GM23338 (cell line): ENCODE measurements at regions not wholly inside any gene's neighbourhood (a gene's known extent, or its start where the extent isn't known, plus 50 kb on each side); places are given as distances from the start of the nearest gene placed in this dataset.

Experiments
- ATAC-seq: fragments of 200-7000 bp; cut with Tn5 transposase; 3 replicates; pipeline ENCODE4 v1.9.1; 2020
- DNase-seq: peaks from one replicate; pipeline ENCODE4 v3.0.0-alpha.2; 2015; ENCODE audit warnings: low spot score
- H2AFZ ChIP-seq: fragments of 200-600 bp; sonication (generic); 2 replicates; pipeline ENCODE4 v1.8.0; 2016; ENCODE audit warnings: antibody characterized with exemption, mild to moderate bottlenecking, moderate library complexity
- H3F3A ChIP-seq: fragments of 200-600 bp; sonication (generic); replicated peaks from 2 replicates; pipeline ENCODE4 v1.8.0; 2017; ENCODE audit warnings: antibody characterized with exemption, mixed run types, low read depth
- H3K27ac ChIP-seq: fragments of 200-600 bp; sonication (generic); 2 replicates; pipeline ENCODE4 v1.6.1; 2016; ENCODE audit warnings: low read depth
- H3K27me3 ChIP-seq: fragments of 200-600 bp; sonication (generic); 2 replicates; pipeline ENCODE4 v1.8.0; 2016; ENCODE audit warnings: mild to moderate bottlenecking, mixed run types, moderate library complexity; ENCODE audit not compliant: insufficient read depth
- H3K36me3 ChIP-seq: fragments of 200-600 bp; sonication (generic); 2 replicates; pipeline ENCODE4 v1.8.0; 2016; ENCODE audit warnings: mild to moderate bottlenecking; ENCODE audit not compliant: insufficient read depth
- H3K4me1 ChIP-seq: fragments of 200-600 bp; sonication (generic); 2 replicates; pipeline ENCODE4 v1.8.0; 2016; ENCODE audit warnings: mild to moderate bottlenecking, moderate library complexity; ENCODE audit not compliant: insufficient read depth
- H3K4me2 ChIP-seq: fragments of 200-600 bp; sonication (generic); 2 replicates; pipeline ENCODE4 v1.7.1; 2017; ENCODE audit warnings: mixed run types
- H3K4me3 ChIP-seq: fragments of 200-600 bp; sonication (generic); 2 replicates; pipeline ENCODE4 v1.6.1; 2016; ENCODE audit warnings: mixed run types
- H3K79me2 ChIP-seq: fragments of 200-600 bp; sonication (generic); replicated peaks from 2 replicates; pipeline ENCODE4 v1.8.0; 2017; ENCODE audit warnings: mild to moderate bottlenecking; ENCODE audit not compliant: insufficient read depth
- H3K9me2 ChIP-seq: fragments of 200-600 bp; sonication (generic); 2 replicates; pipeline ENCODE4 v1.8.0; 2017; ENCODE audit not compliant: insufficient read depth
- H4K20me1 ChIP-seq: fragments of 200-600 bp; sonication (generic); replicated peaks from 2 replicates; pipeline ENCODE4 v1.8.0; 2017; ENCODE audit warnings: mild to moderate bottlenecking; ENCODE audit not compliant: insufficient read depth
- H3K27ac Mint-ChIP-seq: 2 replicates; pipeline ENCODE4 v1.8.0; 2020; ENCODE audit warnings: inconsistent platforms, mild to moderate bottlenecking, moderate library complexity, mixed read lengths
- H3K27me3 Mint-ChIP-seq: 3 replicates; pipeline ENCODE4 v1.8.0; 2022; ENCODE audit warnings: low read depth, mild to moderate bottlenecking, moderate library complexity, mixed read lengths, inconsistent platforms; ENCODE audit not compliant: insufficient read depth, poor library complexity
- H3K36me3 Mint-ChIP-seq: 3 replicates; pipeline ENCODE4 v1.8.0; 2021; ENCODE audit warnings: low read depth, mild to moderate bottlenecking, inconsistent platforms, moderate library complexity, mixed read lengths
- H3K4me1 Mint-ChIP-seq: 3 replicates; pipeline ENCODE4 v1.8.0; 2020; ENCODE audit warnings: mild to moderate bottlenecking, inconsistent platforms, mixed read lengths
- H3K4me3 Mint-ChIP-seq: 3 replicates; pipeline ENCODE4 v1.8.0; 2021; ENCODE audit warnings: moderate library complexity, mild to moderate bottlenecking, inconsistent platforms, mixed read lengths
- H3K9me3 Mint-ChIP-seq: 3 replicates; pipeline ENCODE4 v1.8.0; 2020; ENCODE audit warnings: moderate library complexity, mild to moderate bottlenecking, inconsistent platforms, mixed read lengths
- CREB1 ChIP-seq: fragments of 250-450 bp; sonication (Bioruptor Pico); IDR thresholded peaks from 2 replicates; pipeline ENCODE4 v1.5.0; 2020; ENCODE audit warnings: low read depth, mild to moderate bottlenecking, moderate library complexity
- CTCF ChIP-seq, 2 experiments: fragments of 200-600 bp in 1 of 2; sonication (generic) in 1 of 2; conservative IDR thresholded peaks; 2 replicates each; pipeline versions ENCODE4 v1.5.1 to v1.6.1; 2016 to 2017; ENCODE audit warnings: antibody characterized with exemption in 2 of 2, low read depth in 2 of 2, mild to moderate bottlenecking in 2 of 2, moderate library complexity in 1 of 2
- ETS1 ChIP-seq: IDR thresholded peaks from 2 replicates; pipeline ENCODE4 v1.6.1; 2016; ENCODE audit warnings: antibody characterized with exemption
- EZH2 ChIP-seq: fragments of 200-600 bp; sonication (generic); IDR thresholded peaks from one replicate; pipeline ENCODE4 v1.8.0; 2017; ENCODE audit warnings: antibody characterized with exemption, mild to moderate bottlenecking, low read depth; ENCODE audit not compliant: unreplicated experiment
- EZH2phosphoT487 ChIP-seq: fragments of 200-600 bp; sonication (generic); IDR thresholded peaks from one replicate; pipeline ENCODE4 v1.8.1; 2018; ENCODE audit warnings: antibody characterized with exemption; ENCODE audit not compliant: unreplicated experiment
- JUNB ChIP-seq: IDR thresholded peaks from one replicate; pipeline ENCODE4 v1.6.1; 2016; ENCODE audit warnings: antibody characterized with exemption; ENCODE audit not compliant: unreplicated experiment
- NANOG ChIP-seq: IDR thresholded peaks from 2 replicates; pipeline ENCODE4 v1.6.1; 2016; ENCODE audit warnings: antibody characterized with exemption, borderline replicate concordance
- POLR2AphosphoS5 ChIP-seq: IDR thresholded peaks from 2 replicates; pipeline ENCODE4 v1.6.1; 2016; ENCODE audit warnings: antibody characterized with exemption, low read depth
- STAT1 ChIP-seq: IDR thresholded peaks from one replicate; pipeline ENCODE4 v1.6.1; 2016; ENCODE audit warnings: antibody characterized with exemption; ENCODE audit not compliant: unreplicated experiment
- ZNF462 ChIP-seq: fragments of 250-450 bp; sonication (Bioruptor Pico); IDR thresholded peaks from 2 replicates; pipeline ENCODE4 v1.5.0; 2020; ENCODE audit warnings: mild to moderate bottlenecking, moderate library complexity

GRCh38 chr19:31591258-31591657 lies 242.0 kb upstream of the TSHZ3 start:
- TF ChIP-seq CTCF (conservative IDR thresholded peaks at IDR 0.05; ENCODE audit: low read depth in 2 of 2) (peak in 1 of 2 experiments; percentile 23; a peak in 2 of 4 replicates), ZNF462 (CRISPR knock-in tag) (no peak)
- Histone ChIP-seq H3K9me2 (peaks cover 22% of the 10 kb centered on the region), H2AFZ (no peak overlapping the region), H3F3A (no peaks in the 10 kb centered on the region), H3K4me1 (peaks cover 11% of the 10 kb centered on the region), H3K4me3 (no peak overlapping the region), H3K4me2 (no peak overlapping the region), H4K20me1 (no peaks in the 10 kb centered on the region), H3K36me3 (no peaks in the 10 kb centered on the region), H3K79me2 (no peaks in the 10 kb centered on the region), H3K27me3 (no peaks in the 10 kb centered on the region), H3K27ac (no peak overlapping the region)
- no peak for ATAC-seq
- H3K36me3 Mint-ChIP-seq = peaks cover 14% of the 10 kb centered on the region
- no peak for DNase-seq
- H3K4me1 Mint-ChIP-seq = peaks cover 26% of the 10 kb centered on the region
- no peak overlapping the region for H3K4me3 Mint-ChIP-seq
- no peak overlapping the region for H3K27ac Mint-ChIP-seq
- peaks cover 8% of the 10 kb centered on the region for H3K27me3 Mint-ChIP-seq
- H3K9me3 Mint-ChIP-seq = peaks cover 20% of the 10 kb centered on the region

GRCh38 chr19:31592456-31592855 lies 243.2 kb upstream of the TSHZ3 start:
- Histone ChIP-seq H3K4me1 (peaks cover 11% of the 10 kb centered on the region), H3K36me3 (no peaks in the 10 kb centered on the region), H3K9me2 (peaks cover 22% of the 10 kb centered on the region), H3K4me2 (no peak overlapping the region), H3K27ac (no peak overlapping the region), H3K27me3 (no peaks in the 10 kb centered on the region), H2AFZ (no peak overlapping the region), H3F3A (no peaks in the 10 kb centered on the region), H3K79me2 (no peaks in the 10 kb centered on the region), H3K4me3 (no peak overlapping the region), H4K20me1 (no peaks in the 10 kb centered on the region)
- peaks cover 26% of the 10 kb centered on the region for H3K4me1 Mint-ChIP-seq
- no peak for DNase-seq
- H3K9me3 Mint-ChIP-seq = peaks cover 20% of the 10 kb centered on the region
- peaks cover 14% of the 10 kb centered on the region for H3K36me3 Mint-ChIP-seq
- no peak for ATAC-seq
- peaks cover 10% of the 10 kb centered on the region for H3K27me3 Mint-ChIP-seq
- no peak overlapping the region for H3K4me3 Mint-ChIP-seq
- no peak overlapping the region for H3K27ac Mint-ChIP-seq
- no peak for TF ChIP-seq STAT1
- no peak for TF ChIP-seq CREB1 (CRISPR knock-in tag)
- TF ChIP-seq POLR2AphosphoS5 = no peak
- no peak for TF ChIP-seq JUNB
- no peak for TF ChIP-seq EZH2phosphoT487
- no peak for TF ChIP-seq ETS1
- TF ChIP-seq EZH2 = no peak
- no peak for TF ChIP-seq CTCF (conservative IDR thresholded peaks at IDR 0.05; ENCODE audit: low read depth in 2 of 2)
- no peak for TF ChIP-seq NANOG
